ENCODE measurements at regions not wholly inside any gene's neighbourhood (a gene's known extent, or its start where the extent isn't known, plus 50 kb on each side); places are given as distances from the start of the nearest gene placed in this dataset.
"Not testable (repeated sequence)": the region's sequence is repeated elsewhere in the genome, so short reads cannot be mapped to it uniquely, and the experiment has no call there.

- no peak for DNase-seq (ENCODE audit: low spot score)
These were observed 315.3 kb upstream of the FGF13 start for GRCh38 chrX:139026811-139027210.

GRCh38 chrX:139026406-139026805, 314.9 kb upstream of the FGF13 start:
- no peak for DNase-seq (ENCODE audit: low spot score)

DNA sequence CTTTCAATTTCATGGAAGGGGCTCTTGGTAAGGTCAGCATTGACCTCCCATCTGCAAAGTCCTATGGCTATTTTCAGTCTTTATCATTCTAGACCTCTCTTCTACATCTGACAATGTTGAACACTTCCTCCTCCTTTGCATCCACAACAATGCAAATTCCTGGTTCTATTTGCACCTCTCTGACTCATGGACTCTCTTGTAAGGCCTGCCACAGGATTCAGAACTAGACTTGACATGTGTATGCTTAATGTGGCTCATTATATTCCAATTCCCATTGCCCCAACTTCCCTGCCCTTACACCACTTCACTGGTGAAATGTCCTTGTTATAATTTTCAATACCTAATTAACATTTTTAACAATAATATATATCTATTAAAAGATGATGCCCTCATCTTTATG, 314.3 kb upstream of the FGF13 start:
- no peak for DNase-seq (ENCODE audit: low spot score)

- DNase-seq (ENCODE audit: low spot score), result no peak
These were observed 312.0 kb upstream of the FGF13 start for GRCh38 chrX:139023531-139023930.

GRCh38 chrX:139020801-139021200, 309.3 kb upstream of the FGF13 start:
- DNase-seq (ENCODE audit: low spot score), result no peak

DNA sequence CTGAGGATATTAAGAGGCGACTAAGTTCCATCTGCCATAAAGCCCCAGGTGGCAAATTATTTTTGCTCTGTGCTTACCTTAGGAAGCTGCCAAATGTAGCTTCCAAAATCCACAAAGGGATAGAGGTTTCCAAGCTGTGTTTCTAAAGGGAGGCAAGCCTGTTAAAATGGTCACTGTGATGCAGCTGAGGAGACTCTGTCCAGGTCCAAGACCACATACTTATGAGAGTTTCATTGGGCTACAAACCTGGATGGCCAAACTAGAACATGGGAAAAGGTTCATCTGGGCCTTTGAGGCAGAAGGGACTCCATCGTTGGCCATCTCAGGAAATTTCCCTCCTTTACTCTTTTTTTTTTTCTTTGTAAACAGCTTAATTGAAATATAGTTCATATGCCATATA, 306.9 kb upstream of the FGF13 start:
- DNase-seq (ENCODE audit: low spot score), result no peak

- no peak for DNase-seq (ENCODE audit: low spot score)
These were observed 304.1 kb upstream of the FGF13 start for GRCh38 chrX:139015627-139016026.

DNA sequence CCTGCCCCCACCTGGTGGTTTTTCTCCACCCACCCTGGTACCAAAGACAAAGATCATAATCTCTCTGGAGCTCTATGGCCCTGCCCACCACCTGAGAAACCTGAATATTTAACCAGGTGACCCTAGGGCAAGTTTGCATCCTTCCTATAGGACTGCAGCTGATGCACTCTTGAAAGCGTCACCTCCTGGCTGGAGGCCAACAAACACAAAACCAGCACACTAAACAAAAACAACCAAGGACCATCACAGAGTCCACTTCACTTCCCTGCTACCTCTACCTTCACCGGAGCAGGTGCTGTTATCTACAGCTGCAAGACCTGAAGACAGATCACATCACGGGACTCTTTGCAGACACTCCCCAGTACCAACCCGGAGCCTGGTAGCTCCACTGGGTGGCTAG, 296.7 kb upstream of the FGF13 start:
- DNase-seq (ENCODE audit: low spot score), result no peak

DNA sequence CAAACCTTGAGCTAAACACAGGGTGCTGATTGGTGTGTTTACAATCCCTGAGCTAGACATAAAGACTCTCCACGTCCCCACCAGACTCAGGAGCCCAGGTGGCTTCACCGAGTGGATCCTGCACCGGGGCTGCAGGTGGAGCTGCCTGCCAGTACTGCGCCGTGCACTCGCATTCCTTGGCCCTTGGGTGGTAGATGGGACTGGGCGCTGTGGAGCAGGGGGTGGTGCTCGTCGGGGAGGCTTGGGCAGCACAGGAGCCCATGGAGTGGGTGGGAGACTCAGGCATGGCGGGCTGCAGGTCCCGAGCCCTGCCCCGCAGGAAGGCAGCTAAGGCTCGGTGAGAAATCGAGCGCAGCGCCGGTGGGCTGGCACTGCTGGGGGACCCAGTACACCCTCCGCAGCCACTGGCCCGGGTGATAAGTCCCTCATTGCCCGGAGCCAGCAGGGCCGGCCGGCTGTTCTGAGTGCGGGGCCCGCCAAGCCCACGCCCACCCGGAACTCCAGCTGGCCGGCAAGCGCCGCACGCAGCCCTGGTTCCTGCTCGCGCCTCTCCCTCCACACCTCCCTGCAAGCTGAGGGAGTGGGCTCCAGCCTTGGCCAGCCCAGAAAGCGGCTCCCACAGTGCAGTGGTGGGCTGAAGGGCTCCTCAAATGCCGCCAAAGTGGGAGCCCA, 292.5 kb upstream of the FGF13 start:
- not testable (repeated sequence) for DNase-seq (ENCODE audit: low spot score)

- no peak for DNase-seq (ENCODE audit: low spot score)
These were observed 290.8 kb upstream of the FGF13 start for GRCh38 chrX:139002319-139002718.

DNA sequence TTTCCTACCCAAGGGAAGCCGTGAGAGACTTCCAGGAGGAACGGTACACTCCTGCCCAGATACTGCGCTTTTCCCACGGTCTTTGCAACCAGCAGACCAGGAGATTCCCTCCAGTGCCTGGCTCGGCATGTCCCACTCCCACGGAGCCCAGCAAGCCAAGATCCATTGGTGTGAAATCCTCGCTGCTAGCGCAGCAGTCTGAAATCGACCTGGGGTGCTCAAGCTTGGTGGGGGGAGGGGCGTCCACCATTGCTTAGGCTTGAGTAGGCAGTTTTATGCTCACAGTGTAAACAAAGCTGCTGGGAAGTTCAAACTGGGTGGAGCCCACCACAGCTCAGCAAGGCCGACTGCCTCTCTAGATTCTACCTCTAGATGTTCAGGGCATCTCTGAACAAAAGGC, 284.8 kb upstream of the FGF13 start:
- no peak for DNase-seq (ENCODE audit: low spot score)

DNA sequence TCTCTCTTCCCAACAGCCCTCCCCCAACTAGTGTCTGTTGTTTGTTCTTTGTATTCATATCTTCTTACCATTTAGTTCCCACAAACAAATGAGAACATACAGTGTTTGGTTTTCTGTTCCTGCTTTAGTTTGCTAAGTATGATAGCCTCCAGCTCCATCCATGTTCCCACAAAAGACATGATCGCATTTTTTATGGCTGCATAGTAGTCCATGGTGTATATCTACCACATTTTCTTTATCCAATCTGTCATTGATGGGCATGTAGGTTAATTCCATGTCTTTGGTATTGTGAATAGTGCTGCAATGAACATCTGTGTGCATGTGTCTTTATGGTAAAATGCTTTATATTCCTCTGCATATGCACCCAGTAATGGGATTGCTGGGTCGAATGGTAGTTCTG, 283.9 kb upstream of the FGF13 start:
- DNase-seq (ENCODE audit: low spot score), result no peak

DNA sequence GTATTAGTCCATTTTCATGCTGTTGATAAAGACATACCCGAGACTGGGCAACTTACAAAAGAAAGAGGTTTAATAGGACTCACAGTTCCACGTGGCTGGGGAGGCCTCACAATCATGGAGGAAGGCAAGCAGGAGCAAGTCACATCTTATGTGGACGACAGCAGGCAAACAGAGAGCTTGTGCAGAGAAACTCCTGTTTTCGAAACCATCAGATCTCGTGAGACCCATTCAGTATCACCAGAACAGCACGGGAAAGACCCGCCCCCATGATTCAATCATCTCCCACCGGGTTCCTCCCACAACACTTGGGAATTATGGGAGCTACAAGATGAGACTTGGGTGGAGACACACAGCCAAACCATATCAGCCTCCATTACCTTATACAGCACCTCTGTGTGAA, 278.9 kb upstream of the FGF13 start:
- DNase-seq (ENCODE audit: low spot score), result not testable (repeated sequence)

DNA sequence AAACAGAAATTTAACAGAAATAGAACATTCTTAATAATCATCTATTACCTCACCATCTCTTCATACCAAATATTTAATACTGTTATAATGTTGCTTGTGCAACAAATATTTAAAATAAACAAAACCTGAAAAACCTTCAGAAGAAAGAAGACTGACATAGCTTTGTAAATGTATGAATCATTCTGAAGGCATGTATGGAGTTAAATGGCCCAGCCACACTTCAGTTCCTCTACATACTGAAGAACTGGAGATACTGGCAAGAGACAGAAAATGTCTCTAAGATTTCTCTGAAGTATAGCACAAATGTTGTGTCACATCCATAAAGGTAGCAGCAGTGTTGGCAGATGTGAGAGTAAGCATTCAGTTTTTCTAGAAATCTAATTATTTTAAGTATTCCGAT, 275.3 kb upstream of the FGF13 start:
- DNase-seq (ENCODE audit: low spot score), result no peak

GRCh38 chrX:138986235-138986634, 274.7 kb upstream of the FGF13 start:
- DNase-seq (ENCODE audit: low spot score), result no peak

GRCh38 chrX:138982365-138982764, 270.8 kb upstream of the FGF13 start:
- no peak for DNase-seq (ENCODE audit: low spot score)

- no peak for DNase-seq (ENCODE audit: low spot score)
These were observed 253.0 kb upstream of the FGF13 start for GRCh38 chrX:138964501-138964900.

DNA sequence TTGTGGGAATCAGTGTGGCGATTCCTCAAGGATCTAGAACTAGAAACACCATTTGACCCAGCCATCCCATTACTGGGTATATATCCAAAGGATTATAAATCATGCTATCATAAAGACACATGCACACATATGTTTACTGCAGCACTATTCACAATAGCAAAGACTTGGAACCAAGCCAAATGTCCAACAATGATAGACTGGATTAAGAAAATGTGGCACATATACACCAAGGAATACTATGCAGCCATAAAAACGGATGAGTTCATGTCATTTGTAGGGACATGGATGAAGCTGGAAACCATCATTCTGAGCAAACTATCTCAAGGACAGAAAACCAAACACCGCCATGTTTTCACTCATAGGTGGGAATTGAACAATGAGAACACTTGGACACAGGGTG, 250.9 kb upstream of the FGF13 start:
- not testable (repeated sequence) for DNase-seq (ENCODE audit: low spot score)

- DNase-seq (ENCODE audit: low spot score), result no peak
These were observed 243.5 kb upstream of the FGF13 start for GRCh38 chrX:138954976-138955375.

DNA sequence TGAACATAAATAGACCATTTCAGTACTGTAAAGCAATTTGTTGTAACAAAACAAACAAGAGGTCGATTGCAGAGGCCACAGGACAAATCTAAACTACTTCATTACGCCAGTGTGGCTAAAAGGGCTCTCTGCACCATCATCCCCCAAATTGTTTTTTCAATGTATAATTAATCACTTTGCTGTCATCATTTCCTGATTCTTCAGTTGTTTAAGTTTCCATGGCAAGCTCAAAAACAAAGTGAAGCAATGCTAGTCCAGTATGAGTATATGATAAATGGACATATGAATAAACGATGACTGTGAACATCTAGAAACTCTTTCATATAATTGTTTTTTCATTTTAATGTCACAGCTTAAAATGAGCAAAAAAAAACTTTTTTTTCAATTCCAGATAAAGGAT, 235.4 kb upstream of the FGF13 start:
- DNase-seq (ENCODE audit: low spot score), result no peak

DNA sequence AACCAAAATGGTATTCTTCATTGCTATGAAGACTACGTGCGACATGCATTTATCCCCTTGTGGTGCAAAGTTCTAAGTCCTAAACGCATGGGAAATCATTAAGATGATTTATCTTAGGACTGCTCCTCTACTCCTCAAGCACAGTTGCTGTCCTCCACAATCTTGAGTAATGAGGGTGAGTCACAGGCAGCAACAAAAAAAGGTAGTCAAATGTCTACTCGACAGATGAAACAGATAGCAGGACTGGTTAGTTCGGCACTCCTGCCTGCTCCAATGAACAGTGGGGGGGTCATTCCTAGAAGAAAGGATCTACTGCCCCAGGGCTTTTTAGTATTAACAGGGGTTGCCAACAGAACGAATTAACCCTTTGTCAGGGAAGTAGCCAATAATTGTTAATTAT, 233.7 kb upstream of the FGF13 start:
- DNase-seq (ENCODE audit: low spot score), result no peak

GRCh38 chrX:138939038-138939437, 227.5 kb upstream of the FGF13 start:
- DNase-seq (ENCODE audit: low spot score), result no peak

GRCh38 chrX:138938003-138938402, 226.5 kb upstream of the FGF13 start:
- no peak for DNase-seq (ENCODE audit: low spot score)

- DNase-seq (ENCODE audit: low spot score), result no peak
These were observed 219.7 kb upstream of the FGF13 start for GRCh38 chrX:138931212-138931611.

GRCh38 chrX:138930583-138930945, 219.0 kb upstream of the FGF13 start:
- no peak for DNase-seq (ENCODE audit: low spot score)
